NB4 (cell line): ENCODE measurements at regions not wholly inside any gene's neighbourhood (a gene's known extent, or its start where the extent isn't known, plus 50 kb on each side); places are given as distances from the start of the nearest gene placed in this dataset.

Experiments
- MYC ChIP-seq: IDR thresholded peaks from 2 replicates; pipeline ENCODE4 v1.6.1; 2011; ENCODE audit warnings: low read depth, low read length
- POLR2A ChIP-seq: IDR thresholded peaks from 2 replicates; pipeline ENCODE4 v1.6.1; 2011; ENCODE audit warnings: mild to moderate bottlenecking; ENCODE audit not compliant: insufficient read length; ENCODE audit errors: extremely low read depth
- TF ChIP-seq, protein P1 (sequence below): IDR thresholded peaks from one replicate; pipeline ENCODE4 v1.5.1; 2012; ENCODE audit warnings: low read depth, low read length

DNA sequence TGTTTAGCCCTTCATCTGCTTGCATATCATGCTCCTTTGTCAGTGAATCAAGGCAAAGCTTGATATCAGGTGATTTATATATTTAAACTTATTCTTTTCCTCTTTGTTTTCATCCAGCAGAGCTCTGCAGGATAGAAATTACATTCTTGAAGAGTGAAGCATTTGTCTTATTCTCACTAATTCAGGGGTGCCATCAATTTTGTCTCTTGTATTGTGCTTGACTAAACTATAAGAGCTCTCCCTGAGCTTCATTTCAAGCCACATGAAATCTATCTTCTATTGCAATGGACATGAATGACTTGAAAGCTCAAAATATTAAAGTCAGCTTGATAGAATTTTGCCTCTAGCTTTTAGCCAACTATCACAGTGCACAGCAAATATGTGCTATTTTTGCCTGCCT lies 236.7 kb upstream of the KCTD3 start:
- TF ChIP-seq POLR2A = no peak
- TF ChIP-seq, protein P1, sequence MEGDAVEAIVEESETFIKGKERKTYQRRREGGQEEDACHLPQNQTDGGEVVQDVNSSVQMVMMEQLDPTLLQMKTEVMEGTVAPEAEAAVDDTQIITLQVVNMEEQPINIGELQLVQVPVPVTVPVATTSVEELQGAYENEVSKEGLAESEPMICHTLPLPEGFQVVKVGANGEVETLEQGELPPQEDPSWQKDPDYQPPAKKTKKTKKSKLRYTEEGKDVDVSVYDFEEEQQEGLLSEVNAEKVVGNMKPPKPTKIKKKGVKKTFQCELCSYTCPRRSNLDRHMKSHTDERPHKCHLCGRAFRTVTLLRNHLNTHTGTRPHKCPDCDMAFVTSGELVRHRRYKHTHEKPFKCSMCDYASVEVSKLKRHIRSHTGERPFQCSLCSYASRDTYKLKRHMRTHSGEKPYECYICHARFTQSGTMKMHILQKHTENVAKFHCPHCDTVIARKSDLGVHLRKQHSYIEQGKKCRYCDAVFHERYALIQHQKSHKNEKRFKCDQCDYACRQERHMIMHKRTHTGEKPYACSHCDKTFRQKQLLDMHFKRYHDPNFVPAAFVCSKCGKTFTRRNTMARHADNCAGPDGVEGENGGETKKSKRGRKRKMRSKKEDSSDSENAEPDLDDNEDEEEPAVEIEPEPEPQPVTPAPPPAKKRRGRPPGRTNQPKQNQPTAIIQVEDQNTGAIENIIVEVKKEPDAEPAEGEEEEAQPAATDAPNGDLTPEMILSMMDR = no peak
- TF ChIP-seq MYC = no peak
